ENCODE measurements at regions not wholly inside any gene's neighbourhood (a gene's known extent, or its start where the extent isn't known, plus 50 kb on each side); places are given as distances from the start of the nearest gene placed in this dataset.

- DNase-seq, result no peak
Measured at GRCh38 chr1:182118851-182119250, 57.3 kb upstream of the ZNF648 start.

DNA sequence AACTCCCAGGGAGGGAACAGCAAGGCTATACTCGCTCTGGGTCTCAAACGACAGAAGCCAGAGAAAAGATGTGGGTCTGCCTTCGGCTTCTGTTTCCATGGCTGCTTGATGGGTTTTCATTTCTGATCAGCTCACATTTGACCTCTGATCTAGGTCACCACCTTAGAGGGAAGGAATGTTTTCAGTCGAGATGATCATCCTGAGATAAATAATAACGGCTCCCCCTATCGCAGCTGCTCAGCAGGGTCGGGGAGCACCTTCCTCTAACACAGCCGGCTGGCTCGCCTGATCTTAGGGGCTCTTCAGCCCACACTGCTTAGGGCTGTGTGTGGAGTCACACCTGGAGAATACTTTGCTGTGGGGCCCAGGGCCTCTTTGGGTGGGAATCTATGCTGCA, 53.1 kb upstream of the ZNF648 start:
- DNase-seq, result no peak

DNA sequence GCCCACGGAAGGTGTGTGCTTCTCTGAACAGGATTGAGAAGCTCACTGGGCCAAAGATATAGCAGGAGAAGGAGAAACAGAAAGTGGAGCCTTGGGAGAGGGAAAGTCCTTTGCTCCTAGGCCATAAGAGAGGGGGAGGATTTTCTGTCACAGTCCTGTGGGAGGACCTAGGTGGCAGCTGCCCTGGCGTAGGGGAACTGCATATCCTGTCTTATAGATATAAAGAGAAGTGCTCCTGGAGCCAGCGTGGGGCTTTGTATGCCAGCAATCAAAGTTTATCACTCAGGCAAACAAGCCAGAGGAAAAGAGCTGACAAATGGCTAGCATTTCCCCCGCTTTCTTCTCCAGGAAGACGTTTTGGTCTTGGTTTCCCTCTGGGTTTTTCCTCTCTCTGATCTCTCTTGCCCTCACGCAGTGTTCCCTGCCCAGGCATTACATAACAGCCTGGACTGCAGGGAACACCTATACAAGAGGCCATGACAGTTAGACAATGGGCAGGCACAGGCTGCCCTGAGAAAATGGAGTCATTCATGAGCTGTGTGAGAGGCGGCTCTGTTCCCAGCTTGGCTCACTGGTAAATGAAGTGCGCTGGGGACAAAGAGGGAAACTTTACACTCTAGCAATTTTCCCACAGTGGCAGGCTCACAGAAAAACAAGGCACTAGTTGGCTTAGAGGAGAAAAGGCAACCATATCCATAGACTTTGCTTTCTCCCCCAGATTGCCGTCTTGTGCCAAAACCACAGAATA, 52.5 kb upstream of the ZNF648 start:
- DNase-seq, result peak; percentile 67

DNA sequence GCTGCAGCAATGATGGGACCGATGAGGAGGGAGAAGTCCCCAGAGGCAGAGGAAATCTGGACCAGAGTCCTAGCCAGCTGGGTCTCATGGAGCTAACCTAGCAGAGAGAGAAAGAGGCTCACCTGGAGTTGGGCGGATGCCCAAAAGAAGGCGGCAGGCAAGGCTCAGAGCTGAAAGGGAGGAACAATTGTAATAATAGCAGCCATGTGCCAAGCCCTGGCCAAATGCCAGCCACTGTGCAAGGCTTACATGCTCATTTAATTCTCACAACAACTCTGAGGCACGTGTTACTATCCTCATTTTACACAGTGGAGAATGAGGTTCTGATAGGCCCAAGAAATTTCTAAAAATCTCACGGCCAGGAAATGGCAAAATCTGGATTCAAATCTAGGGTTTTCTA, 50.0 kb upstream of the ZNF648 start:
- peak; percentile 76 for DNase-seq

All from DMS153 (cell line).